ENCODE measurements at regions not wholly inside any gene's neighbourhood (a gene's known extent, or its start where the extent isn't known, plus 50 kb on each side); places are given as distances from the start of the nearest gene placed in this dataset.
"Not testable (repeated sequence)": the region's sequence is repeated elsewhere in the genome, so short reads cannot be mapped to it uniquely, and the experiment has no call there.

DNA sequence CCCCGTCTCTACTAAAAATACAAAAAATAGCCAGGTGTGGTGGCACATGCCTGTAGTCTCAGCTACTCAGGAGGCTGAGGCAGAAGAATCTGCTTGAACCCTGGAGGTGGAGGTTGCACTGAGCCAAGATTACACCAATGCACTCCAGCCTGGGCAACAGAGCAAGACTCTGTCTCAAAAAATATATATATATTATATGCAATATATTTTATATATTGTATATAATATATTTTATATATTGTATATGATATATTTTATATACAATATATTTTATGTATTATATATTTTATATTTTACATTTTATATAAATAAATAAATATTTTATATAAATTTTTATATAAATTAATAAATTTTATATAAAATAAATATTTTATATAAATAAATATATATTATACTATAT is 140.2 kb upstream of the ATP11B start:
- not testable (repeated sequence) for DNase-seq (ENCODE audit: low read depth in 3 of 3, low spot score in 1 of 3)

DNA sequence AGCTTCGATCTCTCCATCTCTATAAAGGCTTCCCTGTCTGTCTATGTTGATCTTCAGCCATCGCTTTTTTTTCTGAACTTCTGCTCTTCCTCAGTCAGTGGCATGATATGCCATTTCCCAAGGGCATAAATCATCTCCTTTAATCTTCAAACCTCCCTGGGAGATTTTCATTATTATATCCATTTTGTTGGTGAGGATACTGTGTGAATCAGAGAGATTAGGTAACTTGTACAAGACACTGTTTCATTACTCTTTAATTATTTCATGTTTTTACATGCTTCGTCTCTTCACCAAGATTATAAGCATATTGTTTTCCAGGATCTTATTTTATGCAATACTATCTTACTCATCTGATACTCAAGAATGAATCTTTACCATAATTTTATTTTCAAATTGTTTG is 124.8 kb upstream of the ATP11B start:
- no peak for DNase-seq (ENCODE audit: low read depth in 3 of 3, low spot score in 1 of 3)

DNA sequence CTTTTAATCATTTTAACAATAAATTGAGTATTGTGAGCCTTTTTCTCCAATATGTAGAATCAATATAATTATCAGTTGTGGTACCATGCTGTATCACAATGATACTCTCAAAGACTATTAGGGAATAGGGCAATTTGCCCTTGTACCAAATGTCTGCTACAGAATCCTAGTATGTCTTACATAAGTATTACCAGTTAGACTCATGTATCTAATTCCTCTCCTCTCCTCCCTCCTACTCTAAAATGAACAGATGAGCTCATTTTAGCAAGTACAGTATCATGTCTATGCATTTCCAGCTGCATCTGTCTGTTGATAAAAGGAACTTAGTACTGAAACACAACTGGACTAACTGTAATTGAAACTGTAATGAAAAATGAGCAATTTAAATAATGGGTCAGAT is 124.3 kb upstream of the ATP11B start:
- no peak for DNase-seq (ENCODE audit: low read depth in 3 of 3, low spot score in 1 of 3)

DNA sequence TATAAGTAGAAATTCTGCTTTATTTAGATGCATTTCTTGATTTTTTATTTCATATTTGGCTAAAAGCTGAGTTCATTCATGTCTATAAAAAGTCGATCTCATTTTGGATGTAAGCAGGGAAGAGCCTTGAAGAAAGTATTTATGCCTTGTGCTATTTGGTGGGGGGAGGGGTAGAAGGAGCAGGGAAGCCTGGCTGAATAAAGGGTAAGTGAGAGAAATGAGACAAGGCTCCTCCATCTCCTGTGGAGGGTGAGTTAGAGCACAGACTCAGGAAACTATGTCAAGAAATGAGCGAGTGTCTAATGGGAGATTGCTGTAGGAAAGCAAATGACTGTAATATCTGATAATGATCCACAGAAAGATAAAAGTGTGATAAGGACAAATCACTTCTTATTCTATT is 121.8 kb upstream of the ATP11B start:
- DNase-seq (ENCODE audit: low read depth in 3 of 3, low spot score in 1 of 3), result no peak

DNA sequence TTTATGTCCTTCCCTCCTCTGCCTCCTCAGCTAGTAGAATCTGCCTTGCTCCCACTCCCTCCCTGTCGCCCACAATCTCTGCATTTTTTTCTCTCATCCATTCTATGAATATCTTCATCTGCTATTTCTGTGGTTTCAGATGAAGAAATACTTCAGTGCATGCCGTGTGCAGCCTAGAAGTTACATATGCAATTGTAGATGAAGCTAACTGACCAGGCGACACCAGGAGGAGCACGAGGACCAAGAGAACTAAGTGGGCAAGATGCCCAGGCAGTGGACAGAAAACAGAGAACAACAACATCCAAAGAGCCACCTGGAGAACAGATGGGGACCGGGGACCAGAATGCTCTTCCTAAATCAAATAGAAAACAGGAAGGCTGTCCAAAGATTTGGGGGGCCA is 121.4 kb upstream of the ATP11B start:
- DNase-seq (ENCODE audit: low read depth in 3 of 3, low spot score in 1 of 3), result no peak

DNA sequence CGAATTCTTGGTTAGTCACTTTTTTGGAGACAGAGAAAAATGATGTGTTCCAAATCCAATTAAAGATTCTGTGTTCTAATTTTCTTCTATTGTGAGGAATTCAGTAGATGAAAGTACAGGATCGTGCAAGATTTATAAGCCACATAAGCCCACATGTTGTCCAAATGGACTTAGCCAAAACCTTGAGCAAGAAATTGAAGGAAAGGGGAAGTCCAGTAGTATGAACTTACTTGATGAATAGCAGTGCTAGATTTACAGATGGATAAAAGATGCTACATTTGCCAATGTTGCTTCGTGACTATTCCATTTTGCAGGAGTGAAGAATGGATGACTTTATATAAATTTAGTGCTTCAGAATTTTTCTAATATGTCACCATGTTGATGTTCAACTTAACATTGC is 120.0 kb upstream of the ATP11B start:
- DNase-seq (ENCODE audit: low read depth in 3 of 3, low spot score in 1 of 3), result no peak

DNA sequence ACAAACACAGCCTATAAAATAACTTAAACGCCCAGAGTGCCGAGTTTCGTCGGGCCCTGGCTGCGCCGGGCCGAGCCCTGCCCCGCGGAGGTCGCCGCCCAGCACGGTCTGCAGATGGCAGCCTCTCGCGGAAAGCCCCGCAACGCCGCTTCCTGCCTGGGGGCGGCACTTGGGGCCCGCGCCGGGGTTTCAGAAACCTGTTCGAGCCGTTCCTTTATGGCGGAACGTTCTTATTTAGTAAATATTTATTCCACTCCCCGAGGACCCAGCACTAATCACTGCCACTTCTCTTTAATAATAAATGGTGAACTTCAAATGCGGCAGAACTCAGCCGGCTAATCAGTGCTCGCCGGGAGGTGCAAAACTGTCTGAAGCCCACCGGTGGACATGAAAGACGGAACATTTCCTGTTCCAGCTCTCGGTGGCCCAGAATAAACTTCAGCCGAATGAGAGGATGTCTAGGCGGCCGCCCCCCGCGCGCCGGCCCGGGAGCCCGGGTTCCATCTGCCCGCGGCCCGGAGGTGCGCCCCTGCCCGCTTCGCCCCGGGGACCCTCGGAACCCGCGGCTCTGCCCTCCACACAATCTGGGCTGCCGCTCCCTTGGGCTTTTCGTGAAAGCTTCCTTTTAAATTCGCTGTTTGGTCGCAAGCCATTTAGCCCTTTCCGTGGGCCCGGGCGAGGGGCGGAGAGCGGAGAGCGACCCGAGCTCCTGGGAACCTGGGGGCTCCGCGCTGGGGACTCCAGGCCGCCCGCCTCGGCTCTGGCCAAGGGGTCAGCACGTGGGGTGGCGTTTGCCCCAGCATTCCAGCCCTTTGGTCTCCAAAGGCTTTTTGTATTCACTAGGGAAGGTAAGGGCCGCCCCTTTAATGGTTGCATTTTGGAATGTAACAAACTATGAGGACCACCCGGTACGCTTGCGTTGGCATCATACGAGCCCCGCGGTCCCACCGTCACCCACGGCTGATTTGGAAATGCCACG is 110.8 kb upstream of the ATP11B start:
- peak in 2 of 3 donors; percentile 11 to 38 for DNase-seq (ENCODE audit: low read depth in 3 of 3, low spot score in 1 of 3)

DNA sequence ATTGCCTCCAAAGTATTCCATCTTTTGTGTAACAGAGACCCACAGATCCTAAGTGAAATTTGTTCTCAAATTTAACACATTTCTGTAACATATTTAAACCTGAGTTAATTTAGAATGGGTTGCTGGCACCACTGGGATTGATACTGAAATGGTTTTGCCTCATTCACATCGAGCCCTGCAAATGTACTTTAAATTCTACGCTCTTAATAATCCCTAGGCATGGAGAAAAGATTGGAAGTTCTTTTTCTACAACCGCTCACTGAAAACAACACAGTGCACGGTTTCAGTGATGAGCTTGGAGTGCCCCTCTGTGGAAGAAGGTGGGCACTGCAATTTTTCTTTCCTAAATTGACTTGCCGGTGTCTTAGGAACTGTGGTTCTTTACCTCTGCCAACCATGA is 109.9 kb upstream of the ATP11B start:
- peak in 2 of 3 donors; percentile 22 to 38 for DNase-seq (ENCODE audit: low read depth in 3 of 3, low spot score in 1 of 3)

DNA sequence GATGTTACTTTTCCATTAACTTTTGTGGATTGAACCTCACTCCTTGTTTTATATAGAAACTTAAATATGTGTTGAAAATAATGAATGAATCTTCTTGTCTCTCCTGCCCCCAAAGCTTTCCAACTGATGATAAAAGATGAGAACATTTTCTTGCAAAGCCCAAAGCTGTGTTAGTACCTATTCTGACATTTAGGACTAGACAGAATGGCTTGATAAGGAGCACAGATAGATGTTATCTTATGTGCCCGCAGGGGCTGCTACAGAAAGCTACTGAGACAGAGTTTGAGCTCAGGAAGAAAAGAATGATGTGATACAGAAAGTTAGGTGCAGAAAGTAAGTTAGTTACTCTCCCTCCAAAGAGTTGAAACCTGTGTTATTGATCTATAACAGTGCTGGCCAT is 109.4 kb upstream of the ATP11B start:
- no peak for DNase-seq (ENCODE audit: low read depth in 3 of 3, low spot score in 1 of 3)

DNA sequence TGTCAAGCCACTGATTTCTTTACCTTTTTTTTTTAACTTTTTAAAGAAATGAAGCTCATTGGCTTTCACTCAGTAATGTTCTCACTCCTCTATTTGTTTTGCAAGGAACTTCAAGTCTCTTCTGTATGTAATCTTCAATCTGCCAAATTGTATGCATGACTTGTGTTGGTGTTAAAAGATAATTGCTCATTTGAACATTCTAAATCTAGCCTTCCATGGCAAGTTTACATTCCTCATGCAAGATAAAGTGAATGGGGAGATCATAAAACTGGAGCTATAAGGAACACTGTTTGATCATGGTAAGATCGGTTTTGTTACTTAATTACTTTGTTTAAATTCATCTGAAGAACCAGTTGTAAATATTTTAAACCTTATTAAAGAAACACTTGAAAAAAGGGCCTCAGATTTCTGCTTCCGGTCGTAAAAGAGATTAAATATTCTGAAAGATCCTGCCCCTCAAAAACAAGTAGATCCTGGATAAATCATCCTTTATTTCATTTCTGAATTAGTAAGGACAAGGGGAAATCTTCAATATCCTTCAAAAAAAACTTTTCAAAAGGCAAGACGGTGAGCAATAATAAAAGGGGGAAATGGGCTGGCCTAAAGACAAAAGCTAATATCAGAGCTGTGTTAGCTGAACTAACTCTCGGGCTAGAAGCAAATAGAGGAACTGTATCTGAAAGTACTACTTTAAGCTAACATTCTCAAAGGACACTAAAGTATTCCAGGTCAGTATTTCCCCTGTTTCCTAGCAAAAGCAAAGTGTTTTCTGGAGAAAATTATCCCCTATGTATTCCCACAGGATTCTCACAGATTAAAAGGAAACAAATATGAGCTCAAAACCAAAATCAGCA is 107.0 kb upstream of the ATP11B start:
- no peak for DNase-seq (ENCODE audit: low read depth in 3 of 3, low spot score in 1 of 3)

DNA sequence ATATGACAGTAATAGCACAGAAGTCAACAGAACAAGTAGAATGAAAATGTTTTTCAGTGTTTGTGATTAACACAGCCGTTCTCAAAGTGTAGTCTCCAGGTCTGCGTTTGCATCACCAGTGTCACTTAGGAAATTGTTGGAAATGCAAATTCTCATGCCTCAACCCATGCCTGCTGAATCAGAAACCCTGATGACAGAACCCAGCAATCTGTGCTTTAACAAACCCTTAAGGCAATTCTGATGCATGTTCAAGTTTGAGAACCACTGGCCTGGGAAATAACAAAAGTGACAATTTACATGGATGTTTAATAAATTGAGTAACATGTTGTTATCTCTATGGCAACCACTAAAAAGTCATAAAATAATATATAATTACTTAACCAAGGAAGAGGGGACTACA is 103.1 kb upstream of the ATP11B start:
- no peak for DNase-seq (ENCODE audit: low read depth in 3 of 3, low spot score in 1 of 3)

DNA sequence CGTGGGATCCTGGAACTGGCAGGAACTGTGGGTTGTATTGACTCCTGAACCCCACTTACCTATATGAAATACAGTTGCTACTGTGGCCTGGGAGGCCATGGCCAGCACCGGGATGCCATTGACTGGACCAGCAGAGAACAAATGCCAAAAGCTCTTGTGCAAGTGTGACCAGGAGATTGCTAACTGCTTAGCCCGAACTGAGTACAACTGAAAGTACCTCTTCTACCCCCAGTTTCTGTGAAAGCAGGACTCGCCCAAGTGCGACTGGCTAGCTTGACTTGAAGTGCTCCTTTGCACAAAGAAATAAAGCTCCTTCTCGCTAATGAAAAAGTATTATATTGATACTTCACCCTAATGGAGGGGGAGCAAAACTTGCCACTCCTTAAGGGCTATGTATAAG is 101.3 kb upstream of the ATP11B start:
- no peak for DNase-seq (ENCODE audit: low read depth in 3 of 3, low spot score in 1 of 3)

DNA sequence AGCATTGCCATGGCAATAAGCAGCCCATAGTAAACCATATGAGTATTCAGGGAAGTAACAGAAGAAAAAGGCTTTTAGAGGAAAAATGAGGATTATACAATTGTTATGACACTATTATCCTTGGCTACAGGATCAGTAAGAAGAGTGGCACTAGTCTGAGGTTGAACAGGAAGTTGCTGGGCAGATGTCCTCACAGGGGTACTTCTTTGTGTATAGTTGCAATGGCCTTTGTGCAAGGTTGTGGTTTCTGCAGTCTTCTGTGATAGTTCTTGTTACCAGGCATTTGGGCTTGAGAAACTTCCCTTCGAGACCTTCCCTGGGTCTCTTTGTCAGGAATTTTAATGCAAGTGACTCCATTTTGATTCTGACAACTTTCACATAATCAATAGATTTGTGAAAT is 100.6 kb upstream of the ATP11B start:
- no peak for DNase-seq (ENCODE audit: low read depth in 3 of 3, low spot score in 1 of 3)

DNA sequence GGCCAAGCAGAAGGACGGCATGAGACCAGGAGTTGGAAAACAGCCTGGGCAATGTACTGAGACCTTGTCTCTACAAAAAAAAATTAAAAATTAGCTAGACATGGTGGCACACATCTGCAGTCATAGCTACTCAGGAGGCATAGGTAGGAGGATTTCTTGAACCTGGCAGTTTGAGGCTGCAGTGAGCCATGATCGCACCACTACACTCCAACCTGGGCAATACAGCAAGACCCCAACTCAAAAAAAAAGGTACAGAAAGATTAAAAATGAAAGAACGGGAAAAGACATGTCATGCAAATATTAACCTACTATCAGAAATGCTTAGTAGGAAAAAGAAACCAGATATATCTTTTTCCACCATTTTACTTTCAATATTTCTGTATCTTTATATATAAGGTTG is 99.6 kb upstream of the ATP11B start:
- no peak for DNase-seq (ENCODE audit: low read depth in 3 of 3, low spot score in 1 of 3)

DNA sequence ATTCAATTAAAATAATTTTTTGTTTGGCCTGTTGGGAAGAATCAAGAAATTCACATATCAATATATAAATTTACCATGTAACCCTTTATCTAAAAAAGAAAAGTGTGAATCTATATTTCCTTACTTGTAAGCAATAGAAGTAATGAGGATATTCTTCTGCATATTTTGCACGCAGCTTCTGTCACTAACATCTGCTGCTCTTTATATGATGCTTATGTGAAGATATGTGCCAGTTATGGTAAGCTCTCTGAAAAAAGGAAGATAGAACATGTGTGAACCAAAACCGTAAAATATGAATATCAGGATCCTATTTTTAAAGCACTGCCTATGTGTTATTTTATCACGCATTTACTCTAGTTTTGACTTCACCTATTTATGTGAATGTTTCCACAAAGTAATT is 96.4 kb upstream of the ATP11B start:
- DNase-seq (ENCODE audit: low read depth in 3 of 3, low spot score in 1 of 3), result no peak

DNA sequence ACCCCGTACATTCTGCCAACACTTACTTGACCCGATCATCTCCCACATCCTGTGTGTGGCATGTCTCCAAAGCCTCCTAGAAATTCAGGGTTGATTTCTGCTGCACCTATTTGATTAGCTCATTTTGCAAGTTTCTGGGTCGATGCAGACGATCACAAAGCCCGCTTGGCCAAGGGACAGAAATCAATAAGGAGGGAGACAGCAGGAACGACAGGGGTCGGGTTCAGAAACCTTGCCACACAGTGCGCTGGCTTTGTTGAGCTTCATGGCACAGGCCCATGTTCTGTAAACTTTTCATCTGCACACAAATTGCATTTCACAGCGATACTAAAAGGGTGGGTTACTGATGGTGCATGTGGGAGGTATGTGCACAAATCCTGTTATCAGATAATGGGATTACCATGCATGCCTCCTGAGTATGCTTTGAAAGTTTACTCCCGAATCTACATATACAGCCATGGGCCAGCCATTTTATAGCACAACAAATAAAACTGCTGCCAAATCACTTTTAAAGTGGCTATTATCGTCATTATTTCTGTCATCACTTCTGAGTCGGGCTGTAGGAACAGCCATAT is 95.9 kb upstream of the ATP11B start:
- no peak for DNase-seq (ENCODE audit: low read depth in 3 of 3, low spot score in 1 of 3)

DNA sequence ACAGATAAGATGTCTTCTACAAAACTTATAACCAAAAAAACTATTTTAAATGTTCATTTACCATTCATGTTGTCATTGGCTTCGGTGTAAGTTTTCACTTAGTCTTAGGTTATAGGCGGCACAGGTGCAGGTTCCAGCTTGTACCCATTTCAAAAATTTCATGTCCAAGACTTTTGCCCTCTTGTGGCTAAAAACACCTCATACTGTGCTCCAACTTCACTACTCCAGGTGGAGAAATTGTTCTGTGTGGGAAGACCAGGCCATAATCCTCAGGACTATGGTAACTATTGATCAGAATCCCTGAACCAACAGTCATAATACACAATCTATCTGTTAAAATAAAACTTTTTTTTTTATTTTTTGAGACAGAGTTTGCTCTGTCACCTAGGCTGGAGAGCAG is 95.2 kb upstream of the ATP11B start:
- no peak for DNase-seq (ENCODE audit: low read depth in 3 of 3, low spot score in 1 of 3)

DNA sequence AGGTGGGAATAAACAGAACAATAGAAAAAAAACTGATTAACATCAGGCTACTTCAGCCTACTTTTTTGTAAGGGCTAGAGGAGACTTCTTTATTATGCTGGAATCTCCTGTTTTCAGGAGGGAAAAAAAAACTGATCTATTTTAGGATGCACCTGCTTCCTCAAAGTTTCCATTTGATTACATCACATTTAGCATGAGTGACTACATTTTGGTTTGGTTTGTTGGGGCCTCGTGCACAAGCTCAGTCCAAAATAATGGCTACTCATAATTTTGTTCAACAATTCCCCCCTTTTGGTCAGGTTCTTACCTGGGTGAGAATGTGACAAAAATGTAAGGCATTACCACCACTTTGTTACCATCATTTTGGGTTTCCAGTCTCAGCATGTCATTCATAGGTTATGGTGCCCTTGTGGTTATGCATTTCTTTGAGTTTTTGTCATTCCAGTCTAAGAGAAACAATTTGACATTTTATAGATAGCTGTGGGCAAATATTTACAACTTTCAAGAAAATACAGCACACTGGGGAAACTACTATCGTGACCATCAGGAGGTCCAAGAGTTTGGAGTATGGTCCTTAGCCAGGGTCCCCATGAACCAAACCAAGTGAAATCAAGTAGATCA is 93.6 kb upstream of the ATP11B start:
- DNase-seq (ENCODE audit: low read depth in 3 of 3, low spot score in 1 of 3), result no peak

DNA sequence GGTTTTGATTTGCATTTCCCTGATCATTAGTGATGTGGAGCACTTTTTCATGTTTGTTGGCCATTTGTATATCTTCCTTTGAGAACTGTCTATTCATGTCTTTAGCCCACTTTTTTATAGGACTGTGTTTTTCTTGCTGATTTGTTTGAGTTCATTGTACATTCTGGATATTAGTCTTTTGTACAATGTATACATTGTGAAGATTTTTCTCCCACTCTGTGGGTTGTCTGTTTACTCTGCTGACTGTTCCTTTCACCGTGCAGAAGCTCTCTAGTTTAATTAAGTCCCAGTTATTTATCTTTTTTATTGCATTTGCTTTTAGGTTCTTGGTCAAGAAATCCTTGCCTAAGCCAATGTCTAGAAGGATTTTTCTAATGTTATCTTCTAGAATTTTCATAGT is 91.1 kb upstream of the ATP11B start:
- no peak for DNase-seq (ENCODE audit: low read depth in 3 of 3, low spot score in 1 of 3)

DNA sequence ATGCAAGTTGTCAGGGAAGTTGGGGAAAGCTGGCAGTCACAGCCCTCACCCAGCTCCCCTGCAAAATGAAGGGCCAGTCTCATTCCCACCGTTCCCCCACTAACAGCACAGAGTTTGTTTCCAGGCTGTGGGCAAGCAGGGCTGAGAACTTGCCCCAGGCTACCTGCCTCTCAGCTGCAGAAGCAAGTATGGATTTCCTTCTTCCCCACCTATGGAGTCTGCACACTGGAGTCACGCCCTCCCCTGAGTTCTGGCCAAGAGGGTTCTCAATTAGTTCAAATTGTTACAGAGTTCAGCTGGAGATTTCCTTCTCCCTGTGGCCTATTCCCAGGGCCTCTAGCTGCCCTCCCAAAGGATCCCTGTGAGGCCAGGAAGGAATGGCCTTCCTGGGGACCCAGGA is 90.1 kb upstream of the ATP11B start:
- no peak for DNase-seq (ENCODE audit: low read depth in 3 of 3, low spot score in 1 of 3)

DNA sequence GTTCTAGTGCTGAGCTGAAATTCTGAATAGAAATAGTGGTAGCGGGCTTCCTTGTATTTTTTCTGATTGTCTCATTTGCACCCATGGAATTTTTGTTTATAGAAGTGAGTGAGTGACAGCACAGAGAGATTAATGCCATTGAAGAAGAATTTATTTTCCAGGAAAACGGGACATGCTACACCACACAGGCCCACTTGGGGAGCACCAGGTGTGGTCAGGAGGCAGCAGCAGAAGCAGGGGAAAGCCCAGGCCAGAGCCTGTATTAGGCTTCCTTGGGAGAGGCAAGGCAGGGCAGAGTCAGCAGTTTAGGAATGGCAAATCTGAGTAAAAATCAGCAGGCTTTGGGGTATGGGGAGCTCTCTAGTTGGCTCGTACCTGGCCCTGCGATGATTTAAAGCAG is 88.4 kb upstream of the ATP11B start:
- no peak for DNase-seq (ENCODE audit: low read depth in 3 of 3, low spot score in 1 of 3)
